Prostate gland (tissue), 2 donors: ENCODE measurements at regions not wholly inside any gene's neighbourhood (a gene's known extent, or its start where the extent isn't known, plus 50 kb on each side); places are given as distances from the start of the nearest gene placed in this dataset.

Experiments
- CTCF ChIP-seq, 4 experiments: fragments of 200-600 bp in 2 of 4; fragments of 450-650 bp in 2 of 4; sonication (generic) in 2 of 4; IDR thresholded peaks; 1 replicate in 3 of 4; 2 replicates in 1 of 4; pipeline ENCODE4 v1.5.1; 2016 to 2019; ENCODE audit warnings: antibody characterized with exemption in 4 of 4, mild to moderate bottlenecking in 2 of 4, moderate library complexity in 2 of 4
- POLR2AphosphoS5 ChIP-seq: sonication (generic); formaldehyde crosslinking; IDR thresholded peaks from one replicate; pipeline ENCODE4 v1.6.1; 2017; ENCODE audit warnings: antibody characterized with exemption

- TF ChIP-seq CTCF (IDR thresholded peaks at IDR 0.05): no peak
- no peak for TF ChIP-seq POLR2AphosphoS5
These were observed 108.8 kb downstream of the ANXA1 start for GRCh38 chr9:73260506-73260905.
